IMR-90 (cell line): ENCODE measurements at regions not wholly inside any gene's neighbourhood (a gene's known extent, or its start where the extent isn't known, plus 50 kb on each side); places are given as distances from the start of the nearest gene placed in this dataset.

Source experiments
- ATAC-seq: fragments of 200-7000 bp; cut with Tn5 transposase; 2 replicates; pipeline ENCODE4 v1.9.1; 2020; ENCODE audit warnings: low read depth, mild to moderate bottlenecking, moderate library complexity
- BruUV-seq: library from RNA; stranded (reverse); fragments of 400-500 nt; replicated peaks from 2 replicates; lab custom pipeline; 2021; lab: Mats Ljungman, UMichigan
- CTCF ChIA-PET: fragments of 300-600 bp; formaldehyde crosslinking; extraction: SDS; loops from one replicate; lab custom pipeline; 2021; ENCODE audit warnings: antibody characterized with exemption; lab: Yijun Ruan, JAX
- POLR2A ChIA-PET: fragments of 300-600 bp; sonication (Branson Sonifier 250); formaldehyde crosslinking; loops from one replicate; lab custom pipeline; 2022; ENCODE audit warnings: antibody characterized with exemption; ENCODE audit not compliant: unreplicated experiment; lab: Charles Lee
- DNase-seq: peaks from one replicate; pipeline ENCODE4 v3.0.0; 2013
- H2AFZ ChIP-seq: replicated peaks from 2 replicates; pipeline ENCODE3; 2013; ENCODE audit warnings: low read length, mild to moderate bottlenecking; ENCODE audit not compliant: poor library complexity
- H2AK5ac ChIP-seq: 2 replicates; pipeline ENCODE4 v1.6.1; 2013; ENCODE audit warnings: low read depth, low read length, inconsistent platforms
- H2AK9ac ChIP-seq: replicated peaks from 2 replicates; pipeline ENCODE3; 2013; ENCODE audit warnings: mild to moderate bottlenecking, low read depth, low read length, moderate library complexity; ENCODE audit not compliant: poor library complexity
- H2BK120ac ChIP-seq: 2 replicates; pipeline ENCODE4 v1.6.1; 2013; ENCODE audit warnings: low read depth, low read length, inconsistent platforms
- H2BK15ac ChIP-seq: 3 replicates; pipeline ENCODE4 v1.6.1; 2013; ENCODE audit warnings: low read depth, low read length, inconsistent platforms
- H2BK20ac ChIP-seq: 2 replicates; pipeline ENCODE4 v1.6.1; 2013; ENCODE audit warnings: low read depth, mild to moderate bottlenecking, inconsistent platforms, low read length, moderate library complexity
- H2BK5ac ChIP-seq: 2 replicates; pipeline ENCODE4 v1.6.1; 2013; ENCODE audit warnings: mild to moderate bottlenecking, low read depth, low read length, inconsistent platforms; ENCODE audit not compliant: poor library complexity, severe bottlenecking
- H3K14ac ChIP-seq: replicated peaks from 2 replicates; pipeline ENCODE4 v1.6.1; 2013; ENCODE audit warnings: low read depth, low read length, inconsistent platforms
- H3K18ac ChIP-seq: 2 replicates; pipeline ENCODE4 v1.6.1; 2013; ENCODE audit warnings: low read depth, low read length, control low read depth
- H3K23ac ChIP-seq: 2 replicates; pipeline ENCODE4 v1.6.1; 2013; ENCODE audit warnings: low read depth, low read length, inconsistent platforms
- H3K27ac ChIP-seq: 2 replicates; pipeline ENCODE4 v1.5.1; 2013; ENCODE audit warnings: mild to moderate bottlenecking, control low read depth, low read length; ENCODE audit not compliant: insufficient read depth
- H3K27me3 ChIP-seq: 2 replicates; pipeline ENCODE4 v1.6.1; 2013; ENCODE audit warnings: low read length; ENCODE audit not compliant: control insufficient read depth, insufficient read depth
- H3K36me3 ChIP-seq: 2 replicates; pipeline ENCODE4 v1.6.1; 2013; ENCODE audit warnings: low read length, mixed read lengths; ENCODE audit not compliant: control insufficient read depth, insufficient read depth
- H3K4ac ChIP-seq: 2 replicates; pipeline ENCODE4 v1.6.1; 2013; ENCODE audit warnings: low read depth, low read length, inconsistent platforms
- H3K4me1 ChIP-seq: 2 replicates; pipeline ENCODE4 v1.6.1; 2013; ENCODE audit warnings: low read length, mixed read lengths; ENCODE audit not compliant: control insufficient read depth, insufficient read depth
- H3K4me2 ChIP-seq: 2 replicates; pipeline ENCODE4 v1.6.1; 2013; ENCODE audit warnings: low read depth, mild to moderate bottlenecking, control low read depth, low read length, moderate library complexity
- H3K4me3 ChIP-seq: 2 replicates; pipeline ENCODE4 v1.5.1; 2013; ENCODE audit warnings: low read depth, mild to moderate bottlenecking, control low read depth, low read length, moderate library complexity; ENCODE audit not compliant: insufficient read depth
- H3K56ac ChIP-seq: 2 replicates; pipeline ENCODE4 v1.6.1; 2013; ENCODE audit warnings: low read length, inconsistent platforms; ENCODE audit not compliant: insufficient read depth; ENCODE audit errors: extremely low read depth
- H3K79me1 ChIP-seq, 2 experiments: 2 replicates each; pipeline ENCODE4 v1.6.1; 2013; ENCODE audit warnings: low read length in 2 of 2, inconsistent platforms in 1 of 2, low read depth in 1 of 2
- H3K9ac ChIP-seq: 2 replicates; pipeline ENCODE4 v1.6.1; 2013; ENCODE audit warnings: low read depth, low read length, control low read depth
- H3K9me1 ChIP-seq: 2 replicates; pipeline ENCODE4 v1.6.1; 2013; ENCODE audit warnings: low read length, inconsistent platforms; ENCODE audit not compliant: insufficient read depth
- H3K9me3 ChIP-seq: 2 replicates; pipeline ENCODE4 v1.6.1; 2013; ENCODE audit warnings: low read length; ENCODE audit not compliant: control insufficient read depth, insufficient read depth
- H4K20me1 ChIP-seq: 2 replicates; pipeline ENCODE4 v1.6.1; 2013; ENCODE audit warnings: low read length, inconsistent platforms; ENCODE audit not compliant: insufficient read depth
- H4K5ac ChIP-seq: 2 replicates; pipeline ENCODE4 v1.6.1; 2013; ENCODE audit warnings: mild to moderate bottlenecking, low read depth, low read length, control low read depth
- H4K8ac ChIP-seq, 2 experiments: 2 replicates each; pipeline ENCODE4 v1.6.1; 2013; ENCODE audit warnings: low read depth in 2 of 2, low read length in 2 of 2, control low read depth in 1 of 2, inconsistent platforms in 1 of 2
- H4K91ac ChIP-seq: 2 replicates; pipeline ENCODE4 v1.6.1; 2013; ENCODE audit warnings: low read depth, low read length, inconsistent platforms; ENCODE audit not compliant: insufficient read depth
- BHLHE40 ChIP-seq: fragments of 150-350 bp; IDR thresholded peaks from 2 replicates; pipeline ENCODE4 v1.6.1; 2016; ENCODE audit warnings: mild to moderate bottlenecking, low read depth, low read length
- CHD1 ChIP-seq: IDR thresholded peaks from 2 replicates; pipeline ENCODE4 v1.6.1; 2012; ENCODE audit warnings: low read depth, low read length, improper control_type of control experiment
- FOS ChIP-seq: fragments of 150-350 bp; IDR thresholded peaks from 2 replicates; pipeline ENCODE4 v1.6.1; 2016; ENCODE audit warnings: low read depth, low read length
- MAFK ChIP-seq: IDR thresholded peaks from 2 replicates; pipeline ENCODE4 v1.6.1; 2012; ENCODE audit warnings: low read depth, low read length, improper control_type of control experiment
- POLR2A ChIP-seq: IDR thresholded peaks from 2 replicates; pipeline ENCODE4 v1.6.1; 2012; ENCODE audit warnings: mild to moderate bottlenecking, low read depth, low read length
- RAD21 ChIP-seq: IDR thresholded peaks from 2 replicates; pipeline ENCODE4 v1.6.1; 2012; ENCODE audit warnings: low read length, improper control_type of control experiment
- SMC3 ChIP-seq: fragments of 150-350 bp; IDR thresholded peaks from 2 replicates; pipeline ENCODE4 v1.6.1; 2016; ENCODE audit warnings: low read depth, mild to moderate bottlenecking, antibody characterized with exemption, low read length, moderate library complexity
- WGBS, 2 experiments: methylation state at CpG; one replicate each; pipeline versions ENCODE4 v1.1.5 to v1.1.7; 2013; ENCODE audit warnings: missing lambda C conversion rate in 2 of 2; ENCODE audit not compliant: insufficient read length in 1 of 2; ENCODE audit errors: extremely low coverage in 2 of 2; 5-methylcytosine and 5-hydroxymethylcytosine counted together
- dilution Hi-C: fragments of 300-500 bp; cut with HindIII; formaldehyde crosslinking; loops from one replicate; pipeline ENCODE4 v1.14.3; 2018; ENCODE audit warnings: low sequenced_read_pairs; ENCODE audit not compliant: unreplicated experiment
- in situ Hi-C: fragments of 300-500 bp; cut with MboI; formaldehyde crosslinking; loops from 3 replicates; pipeline ENCODE4 v1.14.3; 2019; ENCODE audit warnings: low sequenced_read_pairs, inconsistent platforms, mixed read lengths
- intact Hi-C: fragments of 100-400 bp; cut with micrococcal nuclease; formaldehyde crosslinking; loops from 2 replicates; pipeline ENCODE4 v1.10.0; 2022
- TF ChIP-seq, protein P1 (sequence below): conservative IDR thresholded peaks from 2 replicates; pipeline ENCODE4 v1.5.1; 2012; ENCODE audit warnings: mild to moderate bottlenecking, low read depth, low read length, improper control_type of control experiment

DNA sequence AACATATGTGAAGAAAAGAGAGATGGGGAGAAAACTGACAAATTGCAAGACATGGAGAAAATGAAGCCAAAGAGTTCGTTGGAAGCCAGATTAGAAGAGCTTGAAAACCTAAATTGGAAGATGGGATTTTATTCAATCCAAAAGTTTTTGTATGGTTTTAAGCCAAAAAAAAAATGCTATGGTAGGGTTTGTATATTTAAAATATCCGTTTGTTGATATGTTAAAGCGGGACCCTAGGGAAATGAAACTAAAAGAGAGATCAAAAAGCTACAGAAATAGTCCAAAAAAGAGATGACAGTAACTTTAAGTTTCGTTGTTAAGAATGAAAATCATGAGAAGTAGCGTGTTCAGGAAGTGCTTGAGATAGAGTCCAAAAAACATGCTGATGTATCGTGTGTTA lies 617.7 kb upstream of the ADGRL2 start:
- Histone ChIP-seq H3K23ac (no peak overlapping the region), H3K4ac (no peak overlapping the region), H3K18ac (no peak overlapping the region), H3K36me3 (no peaks in the 10 kb centered on the region), H4K8ac (no peak overlapping the region), H3K79me1 (no peaks in the 10 kb centered on the region), H2AFZ (no peak overlapping the region), H4K20me1 (no peaks in the 10 kb centered on the region), H3K27ac (no peak overlapping the region), H3K56ac (no peak overlapping the region), H2BK20ac (no peak overlapping the region), H3K27me3 (no peaks in the 10 kb centered on the region), H3K4me3 (no peak overlapping the region), H3K9me3 (peaks cover 7% of the 10 kb centered on the region), H2BK5ac (no peak overlapping the region), H2AK5ac (no peak overlapping the region), H3K9me1 (peaks cover 3% of the 10 kb centered on the region; the same call in 1 of the 2 replicates), H3K14ac (no peak overlapping the region), H2AK9ac (no peak overlapping the region), H4K91ac (no peak overlapping the region; the same call in 1 of the 2 replicates), H3K4me2 (no peak overlapping the region), H4K5ac (no peak overlapping the region), H2BK120ac (no peak overlapping the region), H3K4me1 (peaks cover 3% of the 10 kb centered on the region), H3K9ac (no peak overlapping the region), H2BK15ac (peak overlapping the region; percentile 34; the same call in 1 of the 3 replicates)
- ATAC-seq (no peak), DNase-seq (no peak)
- CTCF ChIA-PET, result interaction anchor here (0.6 to 1.1 kb wide), 2 partner anchors 12 to 419 kb away, joined by 4 to 5 read pairs; no protein-coding TSS in a partner anchor
- in situ Hi-C loops, result no loop called here
- TF ChIP-seq POLR2A (no peak), BHLHE40 (no peak), RAD21 (no peak), FOS (no peak), CHD1 (no peak), MAFK (no peak), SMC3 (no peak)
- TF ChIP-seq, protein P1, sequence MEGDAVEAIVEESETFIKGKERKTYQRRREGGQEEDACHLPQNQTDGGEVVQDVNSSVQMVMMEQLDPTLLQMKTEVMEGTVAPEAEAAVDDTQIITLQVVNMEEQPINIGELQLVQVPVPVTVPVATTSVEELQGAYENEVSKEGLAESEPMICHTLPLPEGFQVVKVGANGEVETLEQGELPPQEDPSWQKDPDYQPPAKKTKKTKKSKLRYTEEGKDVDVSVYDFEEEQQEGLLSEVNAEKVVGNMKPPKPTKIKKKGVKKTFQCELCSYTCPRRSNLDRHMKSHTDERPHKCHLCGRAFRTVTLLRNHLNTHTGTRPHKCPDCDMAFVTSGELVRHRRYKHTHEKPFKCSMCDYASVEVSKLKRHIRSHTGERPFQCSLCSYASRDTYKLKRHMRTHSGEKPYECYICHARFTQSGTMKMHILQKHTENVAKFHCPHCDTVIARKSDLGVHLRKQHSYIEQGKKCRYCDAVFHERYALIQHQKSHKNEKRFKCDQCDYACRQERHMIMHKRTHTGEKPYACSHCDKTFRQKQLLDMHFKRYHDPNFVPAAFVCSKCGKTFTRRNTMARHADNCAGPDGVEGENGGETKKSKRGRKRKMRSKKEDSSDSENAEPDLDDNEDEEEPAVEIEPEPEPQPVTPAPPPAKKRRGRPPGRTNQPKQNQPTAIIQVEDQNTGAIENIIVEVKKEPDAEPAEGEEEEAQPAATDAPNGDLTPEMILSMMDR, result no peak
- no TSS peak for BruUV-seq
- intact Hi-C loops, result no loop called here
- dilution Hi-C loops, result no loop called here
- POLR2A ChIA-PET, result no interaction called here
- WGBS, 2 experiments, result 83% methylated on average over 2 of the region's 6 CpGs; no CpG with 5 or more reads in 1 of the 2 experiments
